Activated T-cell treated with anti-CD3 and anti-CD28 coated beads, Interleukin-2, amount 50 U/mL, for 4 hours (primary cell): ENCODE measurements at regions not wholly inside any gene's neighbourhood (a gene's known extent, or its start where the extent isn't known, plus 50 kb on each side); places are given as distances from the start of the nearest gene placed in this dataset.

Source experiments
- ATAC-seq, 2 donors: fragments of 200-7000 bp; cut with Tn5 transposase; one replicate each; pipeline ENCODE4 v1.10.0; 2021
- DNase-seq: peaks from one replicate; pipeline ENCODE4 v3.0.0-alpha.2; 2020
- H3K27me3 Mint-ChIP-seq: one replicate; pipeline ENCODE4 v1.8.0; 2021; ENCODE audit warnings: low read depth, mixed read lengths
- H3K36me3 Mint-ChIP-seq: one replicate; pipeline ENCODE4 v1.8.0; 2022; ENCODE audit warnings: mixed read lengths; ENCODE audit not compliant: insufficient read depth
- H3K4me1 Mint-ChIP-seq: one replicate; pipeline ENCODE4 v1.8.0; 2021; ENCODE audit warnings: low read depth, mixed read lengths
- H3K4me3 Mint-ChIP-seq: one replicate; pipeline ENCODE4 v1.8.0; 2021; ENCODE audit warnings: mild to moderate bottlenecking, moderate library complexity, mixed read lengths
- H3K9me3 Mint-ChIP-seq: one replicate; pipeline ENCODE4 v1.8.0; 2021; ENCODE audit warnings: mixed read lengths

DNA sequence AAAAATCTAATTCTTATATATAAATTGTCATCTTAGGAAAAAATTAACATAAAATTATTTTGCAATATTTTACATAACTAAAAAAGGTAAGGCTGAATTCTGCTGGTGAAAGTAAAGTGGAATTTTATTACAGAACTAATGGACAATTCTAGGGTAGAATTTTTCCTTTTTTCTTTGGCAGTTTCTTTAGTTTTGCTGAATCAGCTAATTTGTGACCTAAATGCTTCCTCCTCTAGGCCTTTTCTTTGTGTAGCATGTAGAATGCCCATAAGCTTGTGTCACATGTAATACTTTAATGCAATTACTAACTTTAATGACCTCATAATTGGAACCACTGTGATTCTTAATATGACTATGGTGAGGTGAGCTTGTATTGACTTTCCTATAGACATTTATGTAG, 1378.4 kb upstream of the ADGRL4 start:
- H3K36me3 Mint-ChIP-seq, result no peaks in the 10 kb centered on the region
- H3K4me3 Mint-ChIP-seq, result no peak overlapping the region
- H3K9me3 Mint-ChIP-seq, result peaks cover 8% of the 10 kb centered on the region
- DNase-seq (no peak), ATAC-seq (no peak)
- no peaks in the 10 kb centered on the region for H3K4me1 Mint-ChIP-seq
- H3K27me3 Mint-ChIP-seq, result no peaks in the 10 kb centered on the region

DNA sequence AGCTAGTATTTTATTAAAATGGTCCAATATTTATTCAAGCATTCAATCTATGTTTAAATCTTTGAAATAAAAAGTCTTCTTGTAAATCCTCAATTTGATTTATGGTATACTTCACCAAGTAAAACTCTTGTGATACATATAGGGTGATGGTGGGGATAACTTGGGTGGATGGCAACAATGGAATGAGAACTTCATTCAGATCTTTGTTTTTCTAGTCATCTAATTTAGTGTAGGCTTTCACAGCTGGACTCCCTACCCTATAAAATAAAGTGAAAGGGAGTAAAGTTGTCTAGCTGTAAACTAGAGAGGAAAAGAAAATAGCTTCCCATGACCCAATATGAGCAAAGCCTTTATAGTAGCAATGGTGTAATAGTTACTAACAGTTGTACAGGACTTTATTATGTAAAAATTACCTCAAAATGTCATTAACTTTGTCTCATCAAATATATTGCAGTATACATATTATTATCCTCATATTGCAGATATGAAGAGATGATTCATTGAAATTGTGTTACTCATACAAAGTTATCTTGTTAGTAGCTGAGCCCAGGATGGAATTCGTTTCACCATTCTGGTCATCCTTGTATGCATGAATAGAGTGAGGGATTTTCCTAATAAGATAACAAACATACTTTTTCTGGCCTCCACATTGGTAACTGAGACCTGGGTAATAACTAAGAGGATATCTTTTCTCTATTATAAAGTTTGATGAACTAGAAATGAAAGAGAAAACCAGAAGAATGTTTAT, 1377.7 kb upstream of the ADGRL4 start:
- ATAC-seq (no peak), DNase-seq (no peak)
- H3K27me3 Mint-ChIP-seq, result no peaks in the 10 kb centered on the region
- no peaks in the 10 kb centered on the region for H3K4me1 Mint-ChIP-seq
- H3K36me3 Mint-ChIP-seq, result no peaks in the 10 kb centered on the region
- H3K4me3 Mint-ChIP-seq, result no peak overlapping the region
- H3K9me3 Mint-ChIP-seq, result peaks cover 5% of the 10 kb centered on the region

DNA sequence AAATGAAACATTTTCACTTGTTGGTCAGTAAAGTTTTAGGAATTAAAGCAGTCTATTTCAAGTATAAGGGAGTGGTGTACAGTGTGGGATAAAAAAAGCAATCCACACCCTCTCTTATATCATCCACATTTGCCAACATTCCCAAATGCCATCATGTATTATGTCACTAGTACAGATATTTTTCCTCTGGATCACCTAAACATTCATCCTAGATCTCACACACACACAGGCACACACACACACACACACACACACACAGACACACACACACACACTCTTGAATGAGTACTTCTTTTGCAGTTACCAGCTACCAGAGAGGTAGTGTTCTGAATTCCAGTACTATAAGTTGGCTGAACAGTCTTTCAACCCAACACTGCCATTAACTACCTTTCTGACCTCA, 1369.1 kb upstream of the ADGRL4 start:
- H3K27me3 Mint-ChIP-seq, result no peaks in the 10 kb centered on the region
- ATAC-seq, result no peak
- no peak overlapping the region for H3K4me3 Mint-ChIP-seq
- H3K9me3 Mint-ChIP-seq, result peaks cover 17% of the 10 kb centered on the region
- H3K36me3 Mint-ChIP-seq, result no peaks in the 10 kb centered on the region
- DNase-seq, result no peak
- H3K4me1 Mint-ChIP-seq, result no peaks in the 10 kb centered on the region

DNA sequence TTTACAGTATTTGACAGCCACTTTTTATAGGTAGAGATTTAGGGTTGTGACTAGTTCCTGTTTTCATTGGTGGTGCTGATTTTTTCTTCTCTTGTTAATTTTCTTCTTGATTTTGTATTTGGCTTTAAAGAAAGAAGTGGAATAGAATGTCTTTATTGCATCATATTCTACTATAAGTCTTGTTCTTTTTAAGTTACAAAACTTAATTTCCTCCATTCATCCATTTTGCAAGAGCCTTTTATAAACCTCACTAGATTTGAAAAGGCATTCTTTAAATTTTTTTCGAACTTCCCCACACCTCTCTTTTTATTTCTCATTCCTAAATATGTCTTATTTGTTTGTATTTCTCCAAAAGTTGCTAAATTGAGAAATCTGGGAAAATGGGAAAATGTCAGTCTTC, 1368.6 kb upstream of the ADGRL4 start:
- peaks cover 17% of the 10 kb centered on the region for H3K9me3 Mint-ChIP-seq
- no peaks in the 10 kb centered on the region for H3K4me1 Mint-ChIP-seq
- ATAC-seq, result no peak
- no peaks in the 10 kb centered on the region for H3K36me3 Mint-ChIP-seq
- no peak for DNase-seq
- no peak overlapping the region for H3K4me3 Mint-ChIP-seq
- H3K27me3 Mint-ChIP-seq, result no peaks in the 10 kb centered on the region

DNA sequence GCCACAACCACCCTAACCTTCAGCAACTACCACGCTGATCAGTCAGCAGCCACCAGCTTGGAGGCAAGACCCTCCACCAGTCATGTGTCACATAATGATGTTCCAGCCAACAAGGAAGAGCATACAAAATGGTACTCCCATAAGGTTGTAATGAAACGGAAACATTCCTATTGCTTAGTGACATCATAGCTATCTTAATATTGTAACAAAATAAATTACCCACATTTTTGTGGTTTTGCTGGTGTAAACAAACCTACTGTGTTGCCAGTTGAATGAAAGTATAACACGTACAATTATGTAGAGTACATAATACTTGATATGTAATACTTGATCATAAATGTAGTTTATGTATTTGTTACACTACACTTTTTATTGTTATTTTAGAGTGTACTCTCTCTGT, 1363.2 kb upstream of the ADGRL4 start:
- H3K9me3 Mint-ChIP-seq, result peaks cover 14% of the 10 kb centered on the region
- DNase-seq (no peak), ATAC-seq (no peak)
- no peaks in the 10 kb centered on the region for H3K27me3 Mint-ChIP-seq
- H3K4me3 Mint-ChIP-seq, result no peak overlapping the region
- H3K36me3 Mint-ChIP-seq, result no peaks in the 10 kb centered on the region
- H3K4me1 Mint-ChIP-seq, result no peaks in the 10 kb centered on the region

DNA sequence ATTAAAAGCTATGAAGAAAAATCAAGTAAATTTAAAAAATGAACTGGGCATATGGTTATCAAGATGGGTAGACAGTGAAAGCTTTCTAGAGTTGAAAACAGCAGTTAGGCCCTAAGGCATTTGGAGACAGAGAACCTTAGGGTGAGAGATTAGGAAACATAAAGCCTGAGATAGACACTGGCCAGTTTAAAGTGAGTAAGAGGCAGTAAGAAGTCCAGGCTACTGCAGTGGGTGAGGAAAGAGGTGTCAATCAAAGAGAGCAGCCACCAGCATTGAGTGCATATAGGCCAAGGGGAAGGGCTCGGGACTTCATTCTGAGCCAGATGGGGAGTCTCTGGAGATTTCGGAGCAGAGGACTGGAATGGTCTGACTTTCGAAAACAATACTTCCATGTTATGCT, 1360.5 kb upstream of the ADGRL4 start:
- H3K36me3 Mint-ChIP-seq, result no peaks in the 10 kb centered on the region
- DNase-seq, result no peak
- no peak for ATAC-seq
- H3K27me3 Mint-ChIP-seq, result no peaks in the 10 kb centered on the region
- no peak overlapping the region for H3K4me3 Mint-ChIP-seq
- H3K9me3 Mint-ChIP-seq, result peaks cover 16% of the 10 kb centered on the region
- no peaks in the 10 kb centered on the region for H3K4me1 Mint-ChIP-seq

DNA sequence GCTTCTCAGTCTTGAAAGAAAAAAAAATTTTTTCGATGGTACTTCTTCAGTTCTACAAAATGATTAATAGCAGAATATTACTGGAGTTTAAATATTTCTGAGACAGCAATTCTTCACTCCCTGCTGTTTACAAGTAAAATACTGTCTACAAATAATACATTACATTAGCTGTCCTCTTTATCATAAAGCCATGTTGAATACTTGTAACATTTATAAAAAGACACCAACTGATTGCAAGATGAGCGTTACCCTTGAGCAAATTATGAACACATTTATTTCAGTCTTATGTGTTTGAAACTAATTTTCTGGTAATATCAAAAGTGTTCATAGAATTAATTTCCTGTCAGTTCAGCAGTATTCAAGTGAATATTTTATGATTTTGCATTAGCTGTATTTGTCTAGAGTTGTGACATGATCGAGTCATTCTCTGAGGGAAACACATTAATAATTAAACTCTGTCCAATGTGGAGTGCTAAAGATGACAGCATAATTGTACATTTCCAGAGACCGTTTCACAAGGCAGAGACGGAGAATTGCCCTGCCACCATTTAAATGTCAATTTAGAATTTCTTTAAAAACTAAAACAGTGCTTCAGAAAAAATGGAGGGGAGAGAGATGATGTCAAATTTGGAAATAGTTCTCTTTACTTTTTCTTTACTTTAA, 1359.0 kb upstream of the ADGRL4 start:
- Mint-ChIP-seq H3K27me3 (no peaks in the 10 kb centered on the region), H3K4me1 (no peaks in the 10 kb centered on the region), H3K4me3 (no peak overlapping the region), H3K36me3 (no peaks in the 10 kb centered on the region), H3K9me3 (peaks cover 27% of the 10 kb centered on the region)
- DNase-seq (no peak), ATAC-seq (no peak)

DNA sequence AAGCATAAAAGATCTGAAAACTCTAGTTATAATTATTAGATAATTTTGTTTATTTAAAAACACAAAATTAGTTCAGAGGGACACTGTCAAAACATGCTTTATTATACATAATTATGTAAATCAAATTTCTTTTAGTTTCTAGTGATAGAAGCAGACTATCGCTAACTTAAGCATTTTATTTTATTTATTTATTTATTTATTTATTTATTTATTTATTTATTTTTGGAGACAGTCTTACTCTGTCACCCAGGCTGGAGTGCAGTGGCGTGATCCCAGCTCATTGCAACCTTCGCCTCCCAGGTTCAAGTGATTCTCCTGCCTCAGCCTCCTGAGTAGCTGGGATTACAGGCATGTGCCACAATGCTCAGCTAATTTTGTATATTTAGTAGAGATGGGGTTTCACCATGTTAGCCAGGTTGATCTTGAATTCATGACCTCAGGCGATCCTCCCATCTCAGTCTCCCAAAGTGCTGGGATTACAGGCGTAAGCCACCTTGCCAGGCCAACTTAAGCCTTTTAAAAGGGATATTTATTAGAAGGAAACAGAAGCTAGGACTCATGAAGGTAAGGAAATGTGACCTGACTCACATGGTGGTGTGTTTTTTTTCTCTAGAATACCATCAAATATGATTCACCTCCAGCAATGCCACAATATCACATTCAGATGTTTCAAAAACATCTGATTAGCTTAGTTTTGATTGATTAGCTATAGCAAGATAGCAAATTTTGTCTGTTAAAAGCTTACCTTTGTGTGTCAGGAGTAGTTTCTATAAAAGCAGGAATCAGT, 1357.4 kb upstream of the ADGRL4 start:
- H3K27me3 Mint-ChIP-seq, result no peaks in the 10 kb centered on the region
- no peak for ATAC-seq
- no peak for DNase-seq
- H3K4me3 Mint-ChIP-seq, result no peak overlapping the region
- H3K9me3 Mint-ChIP-seq, result peaks cover 29% of the 10 kb centered on the region
- H3K36me3 Mint-ChIP-seq, result no peaks in the 10 kb centered on the region
- H3K4me1 Mint-ChIP-seq, result no peaks in the 10 kb centered on the region

DNA sequence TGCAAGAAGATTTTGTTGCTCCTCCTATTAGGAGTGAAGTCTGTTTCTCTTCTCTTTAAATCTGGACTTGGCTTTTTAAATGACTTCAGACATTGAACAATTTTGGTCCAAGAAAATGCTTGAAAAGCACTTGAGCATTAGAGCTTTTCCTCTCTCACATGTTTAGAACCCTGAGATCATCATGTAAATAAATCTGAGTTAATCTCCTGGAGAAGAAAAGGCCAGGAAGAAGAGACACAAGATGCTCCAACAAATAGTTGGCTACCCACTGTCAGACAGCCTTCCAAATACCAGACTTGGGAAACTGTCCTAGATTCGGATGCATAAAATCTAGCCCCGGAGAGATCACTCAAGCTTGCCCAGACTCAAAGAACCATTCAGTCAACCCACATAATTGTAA, 1353.1 kb upstream of the ADGRL4 start:
- ATAC-seq (no peak), DNase-seq (no peak)
- no peaks in the 10 kb centered on the region for H3K27me3 Mint-ChIP-seq
- no peaks in the 10 kb centered on the region for H3K36me3 Mint-ChIP-seq
- H3K4me3 Mint-ChIP-seq, result no peak overlapping the region
- no peaks in the 10 kb centered on the region for H3K4me1 Mint-ChIP-seq
- H3K9me3 Mint-ChIP-seq, result peaks cover 21% of the 10 kb centered on the region

DNA sequence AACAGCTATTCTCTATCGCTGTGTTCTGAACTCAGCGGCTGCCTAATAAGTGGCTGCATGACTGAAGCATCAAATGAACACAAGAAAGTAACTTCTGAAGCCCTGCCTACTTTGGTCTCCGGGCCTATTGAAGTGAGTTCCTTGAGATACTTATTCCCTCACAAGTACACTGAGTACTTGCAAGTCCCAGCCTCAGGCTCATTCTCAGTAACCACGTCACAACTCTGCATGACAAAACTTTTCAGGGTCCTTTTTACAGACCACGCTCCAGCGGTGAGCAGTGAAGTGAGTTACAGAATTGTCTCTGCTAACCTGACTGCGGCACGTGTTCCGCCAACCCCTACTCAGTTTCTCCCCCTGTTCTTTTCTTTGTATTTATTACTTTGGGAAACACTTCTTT, 1342.7 kb upstream of the ADGRL4 start:
- ATAC-seq (no peak), DNase-seq (no peak)
- Mint-ChIP-seq H3K27me3 (no peaks in the 10 kb centered on the region), H3K4me3 (no peak overlapping the region), H3K4me1 (no peaks in the 10 kb centered on the region), H3K36me3 (no peaks in the 10 kb centered on the region), H3K9me3 (peaks cover 18% of the 10 kb centered on the region)

DNA sequence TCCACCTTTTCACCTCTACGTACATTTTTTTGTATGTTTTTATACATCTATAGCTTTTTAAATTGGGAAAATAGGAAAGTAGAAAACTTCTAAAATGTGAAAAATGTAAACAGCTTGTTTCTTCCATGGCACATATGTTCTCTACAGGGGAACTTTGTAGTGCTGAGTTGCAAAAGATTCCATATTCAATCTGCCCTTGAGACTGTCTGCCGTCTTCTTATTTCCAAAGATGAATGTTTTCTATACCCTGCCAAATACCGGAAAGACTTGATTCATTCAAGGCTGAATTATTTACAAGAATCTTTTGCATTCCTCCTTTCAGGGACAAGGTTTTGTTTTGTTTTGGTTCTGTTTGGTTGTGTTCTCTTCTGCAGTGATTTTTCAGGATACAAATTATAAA, 1334.5 kb upstream of the ADGRL4 start:
- peaks cover 23% of the 10 kb centered on the region for H3K9me3 Mint-ChIP-seq
- DNase-seq, result no peak
- no peaks in the 10 kb centered on the region for H3K4me1 Mint-ChIP-seq
- H3K27me3 Mint-ChIP-seq, result no peaks in the 10 kb centered on the region
- H3K4me3 Mint-ChIP-seq, result no peak overlapping the region
- no peak for ATAC-seq
- no peaks in the 10 kb centered on the region for H3K36me3 Mint-ChIP-seq

DNA sequence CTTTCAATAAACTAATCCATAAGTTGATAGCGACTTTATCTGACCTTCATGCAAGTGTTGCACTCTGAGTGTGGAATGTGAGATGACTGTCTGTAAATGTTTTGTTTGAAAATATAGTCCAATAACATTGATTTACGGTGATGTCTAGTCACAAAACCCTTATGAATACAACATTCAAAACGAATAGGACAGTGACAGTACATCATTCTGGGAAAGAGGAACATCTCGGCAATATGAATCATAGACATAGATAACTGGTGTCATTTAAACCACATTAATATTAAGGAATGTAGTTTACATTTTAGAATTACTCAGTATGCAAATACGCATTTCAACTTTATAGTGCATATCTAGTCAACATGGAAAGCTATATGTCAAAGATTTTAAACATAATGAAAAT, 1311.6 kb upstream of the ADGRL4 start:
- Mint-ChIP-seq H3K4me1 (no peaks in the 10 kb centered on the region), H3K36me3 (no peaks in the 10 kb centered on the region), H3K4me3 (no peak overlapping the region), H3K27me3 (no peaks in the 10 kb centered on the region), H3K9me3 (no peaks in the 10 kb centered on the region)
- no peak for ATAC-seq
- no peak for DNase-seq

DNA sequence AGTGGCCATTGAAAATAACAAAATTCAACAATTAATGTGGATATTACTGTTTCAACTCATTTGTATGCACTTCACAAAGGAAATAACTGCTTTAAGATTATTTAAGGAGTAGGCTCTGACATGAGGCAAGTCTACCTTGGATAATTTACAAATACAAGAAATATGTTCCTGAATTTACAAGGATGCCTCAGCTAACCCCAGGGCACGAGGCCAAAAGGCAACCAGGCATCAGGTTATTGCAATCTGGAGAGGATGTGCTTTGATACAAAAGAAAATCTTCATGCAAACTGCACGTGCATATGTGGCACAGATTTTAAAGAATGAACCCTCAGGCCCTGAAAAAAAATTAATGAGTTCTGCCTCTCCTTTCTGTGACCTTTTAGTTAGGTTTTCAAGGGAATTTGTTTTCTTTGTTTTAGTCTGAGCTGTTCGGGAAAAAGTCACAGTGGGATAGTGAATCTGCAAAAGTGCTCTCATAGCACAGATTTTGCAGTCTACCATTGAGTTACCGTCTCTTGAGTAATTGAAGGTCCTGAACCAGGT, 1304.2 kb upstream of the ADGRL4 start:
- DNase-seq, result no peak
- Mint-ChIP-seq H3K27me3 (no peaks in the 10 kb centered on the region), H3K36me3 (no peaks in the 10 kb centered on the region), H3K4me3 (no peak overlapping the region), H3K4me1 (no peaks in the 10 kb centered on the region), H3K9me3 (peaks cover 8% of the 10 kb centered on the region)
- ATAC-seq, result no peak

DNA sequence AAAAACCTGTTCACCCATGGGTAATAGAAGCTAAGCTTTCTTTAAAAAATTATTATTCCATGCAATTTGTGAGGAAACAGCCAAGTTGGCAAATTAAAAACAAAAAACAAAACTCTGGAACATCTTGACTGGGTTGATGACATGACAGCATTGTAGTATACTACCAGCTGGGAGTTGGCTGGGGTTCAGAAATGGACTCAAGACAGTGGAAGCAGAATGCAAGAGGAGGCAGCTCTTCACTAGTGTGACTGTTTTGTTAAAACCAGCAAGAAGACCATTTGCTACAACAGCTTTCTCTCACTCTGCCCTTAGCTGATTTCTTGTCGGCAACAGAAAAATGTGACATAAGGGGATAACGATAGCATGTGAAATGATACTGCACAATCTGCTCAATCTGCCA, 1298.9 kb upstream of the ADGRL4 start:
- Mint-ChIP-seq H3K27me3 (no peaks in the 10 kb centered on the region), H3K4me3 (no peak overlapping the region), H3K4me1 (no peaks in the 10 kb centered on the region), H3K9me3 (peaks cover 10% of the 10 kb centered on the region), H3K36me3 (no peaks in the 10 kb centered on the region)
- DNase-seq, result no peak
- no peak for ATAC-seq

DNA sequence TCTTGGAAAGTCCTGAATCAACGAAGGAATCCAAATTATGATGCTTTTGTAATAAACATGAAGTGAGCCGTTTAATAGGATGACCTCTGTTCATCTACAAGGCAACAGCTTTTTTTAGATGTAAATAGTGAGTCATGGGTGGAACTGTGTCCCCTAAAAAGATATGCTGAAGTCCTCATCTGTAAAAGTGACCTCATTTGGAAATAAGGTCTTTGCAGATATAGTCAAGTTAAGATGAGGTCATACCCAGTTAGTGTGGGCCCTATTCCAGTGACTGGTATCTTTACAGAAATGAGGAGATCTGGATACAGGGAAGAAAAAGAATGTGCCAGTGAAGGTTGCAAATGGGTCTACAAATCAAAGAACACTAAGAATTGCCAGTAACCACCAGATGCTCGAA, 1287.3 kb upstream of the ADGRL4 start:
- no peaks in the 10 kb centered on the region for H3K4me1 Mint-ChIP-seq
- H3K4me3 Mint-ChIP-seq, result no peak overlapping the region
- no peaks in the 10 kb centered on the region for H3K27me3 Mint-ChIP-seq
- peaks cover 13% of the 10 kb centered on the region for H3K9me3 Mint-ChIP-seq
- DNase-seq, result no peak
- H3K36me3 Mint-ChIP-seq, result no peaks in the 10 kb centered on the region
- ATAC-seq, result no peak
